Loucy (cell line): ENCODE measurements at regions not wholly inside any gene's neighbourhood (a gene's known extent, or its start where the extent isn't known, plus 50 kb on each side); places are given as distances from the start of the nearest gene placed in this dataset.
"Not testable (repeated sequence)": the region's sequence is repeated elsewhere in the genome, so short reads cannot be mapped to it uniquely, and the experiment has no call there.

ENCODE experiments used
- H2AFZ ChIP-seq: fragments of 200-600 bp; sonication (generic); 2 replicates; pipeline ENCODE4 v1.6.0; 2016; ENCODE audit warnings: antibody characterized with exemption, mild to moderate bottlenecking, low read length, moderate library complexity
- H3F3A ChIP-seq: fragments of 200-600 bp; 2 replicates; pipeline ENCODE4 v1.6.0; 2016; ENCODE audit warnings: antibody characterized with exemption, low read depth, mild to moderate bottlenecking
- H3K27me3 ChIP-seq: fragments of 200-600 bp; sonication (generic); 2 replicates; pipeline ENCODE4 v1.6.1; 2014; ENCODE audit warnings: low read length, mild to moderate bottlenecking; ENCODE audit not compliant: insufficient read depth, poor library complexity, severe bottlenecking
- H3K36me3 ChIP-seq: fragments of 200-600 bp; sonication (generic); 2 replicates; pipeline ENCODE4 v1.6.1; 2016; ENCODE audit warnings: low read length; ENCODE audit not compliant: insufficient read depth
- H3K4me1 ChIP-seq: fragments of 200-600 bp; sonication (generic); 2 replicates; pipeline ENCODE4 v1.5.1; 2014; ENCODE audit warnings: low read length, mild to moderate bottlenecking; ENCODE audit not compliant: insufficient read depth, poor library complexity, severe bottlenecking
- H3K4me2 ChIP-seq: fragments of 200-600 bp; sonication (generic); 2 replicates; pipeline ENCODE4 v1.6.0; 2014; ENCODE audit warnings: antibody characterized with exemption, low read length, low read depth, mild to moderate bottlenecking; ENCODE audit not compliant: poor library complexity, severe bottlenecking
- H3K4me3 ChIP-seq: fragments of 200-600 bp; sonication (generic); 2 replicates; pipeline ENCODE4 v1.5.1; 2014; ENCODE audit warnings: low read length, mild to moderate bottlenecking, mixed read lengths; ENCODE audit not compliant: poor library complexity, severe bottlenecking
- H3K79me2 ChIP-seq: fragments of 200-600 bp; sonication (generic); 2 replicates; pipeline ENCODE4 v1.6.1; 2014; ENCODE audit warnings: low read length; ENCODE audit not compliant: insufficient read depth
- H3K9ac ChIP-seq: fragments of 200-600 bp; sonication (generic); 2 replicates; pipeline ENCODE4 v1.6.0; 2014; ENCODE audit warnings: mild to moderate bottlenecking, low read depth, low read length, moderate library complexity; ENCODE audit not compliant: poor library complexity, severe bottlenecking
- H3K9me2 ChIP-seq: fragments of 200-600 bp; sonication (generic); replicated peaks from 2 replicates; pipeline ENCODE4 v1.6.1; 2016; ENCODE audit warnings: low read depth, low read length, mixed read lengths
- H3K9me3 ChIP-seq: fragments of 200-600 bp; sonication (generic); 2 replicates; pipeline ENCODE4 v1.6.1; 2014; ENCODE audit warnings: mild to moderate bottlenecking, antibody characterized with exemption, low read length, low read depth; ENCODE audit not compliant: insufficient read depth
- H4K20me1 ChIP-seq: fragments of 200-600 bp; sonication (generic); 2 replicates; pipeline ENCODE4 v1.6.0; 2014; ENCODE audit warnings: antibody characterized with exemption, low read length, mild to moderate bottlenecking; ENCODE audit not compliant: insufficient read depth, poor library complexity, severe bottlenecking
- CTCF ChIP-seq: fragments of 200-600 bp; sonication (generic); conservative IDR thresholded peaks from 2 replicates; pipeline ENCODE4 v1.5.1; 2014; ENCODE audit warnings: mild to moderate bottlenecking, antibody characterized with exemption, low read length
- EZH2phosphoT487 ChIP-seq: fragments of 200-600 bp; IDR thresholded peaks from 2 replicates; pipeline ENCODE4 v1.6.1; 2018; ENCODE audit warnings: antibody characterized with exemption, mild to moderate bottlenecking, moderate library complexity, borderline replicate concordance

- H3K4me2 ChIP-seq: no peak overlapping the region
- H3F3A ChIP-seq: no peaks in the 10 kb centered on the region
- no peaks in the 10 kb centered on the region for H3K27me3 ChIP-seq
- H4K20me1 ChIP-seq: no peaks in the 10 kb centered on the region
- no peaks in the 10 kb centered on the region for H3K79me2 ChIP-seq
- TF ChIP-seq EZH2phosphoT487 (no peak), CTCF (no peak)
- no peaks in the 10 kb centered on the region for H3K9me3 ChIP-seq
- no peak overlapping the region for H3K9ac ChIP-seq
- no peaks in the 10 kb centered on the region for H3K36me3 ChIP-seq
- H3K4me3 ChIP-seq: no peak overlapping the region
- no peaks in the 10 kb centered on the region for H3K4me1 ChIP-seq
- H2AFZ ChIP-seq: no peak overlapping the region
- no peaks in the 10 kb centered on the region for H3K9me2 ChIP-seq
Observed at GRCh38 chr3:64783200-64783599, 95.4 kb upstream of the ADAMTS9 start.

GRCh38 chr3:64780923-64781322 is 93.1 kb upstream of the ADAMTS9 start:
- not testable (repeated sequence) for H3K79me2 ChIP-seq, H3K36me3 ChIP-seq, H3K27me3 ChIP-seq, H4K20me1 ChIP-seq, H3K4me3 ChIP-seq, H3K4me1 ChIP-seq, H3K9ac ChIP-seq, H3K9me3 ChIP-seq, H3F3A ChIP-seq, H3K9me2 ChIP-seq, H3K4me2 ChIP-seq, H2AFZ ChIP-seq

GRCh38 chr3:64773137-64773536 is 85.3 kb upstream of the ADAMTS9 start:
- no peak for TF ChIP-seq EZH2phosphoT487
- TF ChIP-seq CTCF: no peak
- Histone ChIP-seq H3K4me3 (no peak overlapping the region), H2AFZ (no peak overlapping the region), H3K4me2 (no peak overlapping the region), H3K27me3 (no peaks in the 10 kb centered on the region), H3F3A (no peaks in the 10 kb centered on the region), H3K9me2 (no peaks in the 10 kb centered on the region), H3K4me1 (no peaks in the 10 kb centered on the region), H3K36me3 (no peaks in the 10 kb centered on the region), H3K9me3 (no peaks in the 10 kb centered on the region; the same call in 1 of the 2 replicates), H3K79me2 (no peaks in the 10 kb centered on the region), H3K9ac (no peak overlapping the region), H4K20me1 (no peaks in the 10 kb centered on the region)

GRCh38 chr3:64766440-64766839 is 78.6 kb upstream of the ADAMTS9 start:
- Histone ChIP-seq H3K79me2 (no peaks in the 10 kb centered on the region), H3F3A (no peaks in the 10 kb centered on the region), H4K20me1 (no peaks in the 10 kb centered on the region), H3K4me3 (no peak overlapping the region), H3K9ac (no peak overlapping the region), H3K4me2 (no peak overlapping the region), H3K4me1 (no peaks in the 10 kb centered on the region), H2AFZ (no peak overlapping the region), H3K27me3 (no peaks in the 10 kb centered on the region), H3K9me2 (no peaks in the 10 kb centered on the region), H3K36me3 (no peaks in the 10 kb centered on the region), H3K9me3 (no peaks in the 10 kb centered on the region)
- no peak for TF ChIP-seq CTCF
- TF ChIP-seq EZH2phosphoT487: no peak
